Spleen (tissue), 11 donors: ENCODE measurements at regions not wholly inside any gene's neighbourhood (a gene's known extent, or its start where the extent isn't known, plus 50 kb on each side); places are given as distances from the start of the nearest gene placed in this dataset.

Experiments
- DNase-seq: peaks from one replicate; pipeline ENCODE4 v3.0.0-alpha.2; 2020
- H3K27ac ChIP-seq, 8 donors: fragments of 200-600 bp; sonication (generic) in 7 of 8; 1 replicate in 4 of 8; 2 replicates in 4 of 8; pipeline versions ENCODE4 v1.5.0 to v1.8.0; 2016 to 2021; ENCODE audit warnings: inconsistent platforms in 4 of 8, mild to moderate bottlenecking in 4 of 8, moderate library complexity in 1 of 8
- H3K27me3 ChIP-seq, 7 donors: fragments of 200-600 bp; sonication (generic) in 6 of 7; replicated peaks in 1 of 7; 1 replicate in 4 of 7; 2 replicates in 3 of 7; pipeline versions ENCODE4 v1.5.0 to v1.8.0; 2016 to 2021; ENCODE audit warnings: inconsistent platforms in 3 of 7, mild to moderate bottlenecking in 1 of 7
- H3K36me3 ChIP-seq, 6 donors: fragments of 200-600 bp; sonication (generic) in 5 of 6; 1 replicate in 4 of 6; 2 replicates in 2 of 6; pipeline versions ENCODE4 v1.5.0 to v1.8.0; 2016 to 2021; ENCODE audit warnings: inconsistent platforms in 2 of 6
- H3K4me1 ChIP-seq, 6 donors: fragments of 200-600 bp; sonication (generic) in 5 of 6; 1 replicate in 3 of 6; 2 replicates in 3 of 6; pipeline versions ENCODE4 v1.5.0 to v1.8.0; 2016 to 2021; ENCODE audit warnings: inconsistent platforms in 3 of 6
- H3K4me3 ChIP-seq, 8 donors: fragments of 200-600 bp; sonication (generic) in 7 of 8; 1 replicate in 4 of 8; 2 replicates in 4 of 8; pipeline versions ENCODE4 v1.5.0 to v1.8.0; 2016 to 2021; ENCODE audit warnings: inconsistent platforms in 4 of 8, mild to moderate bottlenecking in 4 of 8, moderate library complexity in 2 of 8
- H3K9me3 ChIP-seq, 8 donors: fragments of 200-600 bp; sonication (generic) in 7 of 8; 1 replicate in 4 of 8; 2 replicates in 4 of 8; pipeline versions ENCODE4 v1.5.0 to v1.8.0; 2016 to 2021; ENCODE audit warnings: inconsistent platforms in 4 of 8
- CTCF ChIP-seq, 11 experiments: fragments of 200-600 bp in 7 of 11; fragments of 450-650 bp in 4 of 11; sonication (generic) in 4 of 11; IDR thresholded peaks in 8 of 11; conservative IDR thresholded peaks in 3 of 11; 1 replicate in 7 of 11; 2 replicates in 4 of 11; pipeline versions ENCODE4 v1.4.0 to v1.8.0; 2016 to 2021; ENCODE audit warnings: antibody characterized with exemption in 11 of 11, inconsistent platforms in 4 of 11, mild to moderate bottlenecking in 1 of 11
- POLR2A ChIP-seq, 3 donors: fragments of 450-650 bp; IDR thresholded peaks; one replicate each; pipeline ENCODE4 v1.5.1; 2017; ENCODE audit warnings: antibody characterized with exemption in 3 of 3, mild to moderate bottlenecking in 1 of 3
- POLR2AphosphoS5 ChIP-seq, 3 donors: sonication (generic); formaldehyde crosslinking; IDR thresholded peaks; one replicate each; pipeline ENCODE4 v1.5.1; 2017; ENCODE audit warnings: antibody characterized with exemption in 3 of 3
- WGBS, 5 donors: extraction: QIAGEN DNeasy Blood & Tissue Kit in 3 of 5; methylation state at CpG; one replicate each; pipeline versions ENCODE4 v1.1.5 to v1.1.7; 2013 to 2018; 5-methylcytosine and 5-hydroxymethylcytosine counted together
- intact Hi-C: fragments of 100-400 bp; cut with DNase I; formaldehyde crosslinking; loops from one replicate; pipeline ENCODE4 v1.15.0; 2023; ENCODE audit warnings: low total_unique reads
- donor health status: healthy with polysubstance abuse.
- donor health status: DM: no; HTN: no; CAD: no; lungs with moderate emphysema.
- donor health status: DM: no; HTN: no; CAD: no.
- donor health status: Bipolar disorder and iron deficiency.
- donor health status: healthy.
- donor health status: DM: no; HTN: no; CAD: no.
- donor health status: DM: yes; HTN: yes; CAD: no.

DNA sequence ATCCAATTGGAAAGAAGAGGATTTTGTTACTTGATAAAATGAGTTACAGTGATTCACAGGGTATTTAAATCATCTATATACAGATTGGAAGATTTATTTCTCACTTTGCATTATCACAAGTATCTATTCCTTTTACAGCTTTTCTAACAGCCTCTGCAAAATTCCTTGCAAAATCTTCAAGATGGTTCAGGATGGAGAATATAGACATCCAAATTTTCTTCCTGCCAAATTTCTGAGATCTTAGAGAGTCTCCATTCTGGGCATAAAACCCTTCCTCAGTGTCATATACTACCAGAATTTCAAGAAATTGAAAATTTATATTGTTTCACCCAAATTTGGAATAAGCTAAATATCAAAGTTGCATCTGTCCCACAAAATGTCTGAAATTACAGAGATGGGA, 259.1 kb upstream of the FAM174A start:
- TF ChIP-seq POLR2AphosphoS5 (IDR thresholded peaks at IDR 0.05) (no peak), POLR2A (IDR thresholded peaks at IDR 0.05) (no peak), CTCF (IDR thresholded peaks at IDR 0.05 in 8 of 11, conservative IDR thresholded peaks at IDR 0.05 in 3 of 11) (no peak)
- no peaks in the 10 kb centered on the region for H3K27me3 ChIP-seq
- H3K36me3 ChIP-seq: no peaks in the 10 kb centered on the region
- no peak overlapping the region for H3K4me3 ChIP-seq
- intact Hi-C loops: no loop called here
- no peak overlapping the region for H3K27ac ChIP-seq
- H3K4me1 ChIP-seq: peaks cover 0 to 1% (median 0%) of the 10 kb centered on the region in 6 donors
- DNase-seq: no peak
- H3K9me3 ChIP-seq: peaks cover 0 to 11% (median 8%) of the 10 kb centered on the region in 8 donors

GRCh38 chr5:100275631-100276030, 259.5 kb upstream of the FAM174A start:
- DNase-seq: no peak
- no peak overlapping the region for H3K4me3 ChIP-seq
- TF ChIP-seq POLR2A (IDR thresholded peaks at IDR 0.05): no peak
- TF ChIP-seq CTCF (IDR thresholded peaks at IDR 0.05 in 8 of 11, conservative IDR thresholded peaks at IDR 0.05 in 3 of 11): no peak
- TF ChIP-seq POLR2AphosphoS5 (IDR thresholded peaks at IDR 0.05): no peak
- intact Hi-C loops: no loop called here
- H3K9me3 ChIP-seq: peaks cover 0 to 10% (median 5%) of the 10 kb centered on the region in 8 donors
- 78 to 91% (median 85%) methylated on average over 1 of the region's 1 CpG for whole genome bisulfite sequencing, 5 donors
- no peaks in the 10 kb centered on the region for H3K36me3 ChIP-seq
- H3K27ac ChIP-seq: no peak overlapping the region
- no peaks in the 10 kb centered on the region for H3K27me3 ChIP-seq
- H3K4me1 ChIP-seq: peaks cover 0 to 6% (median 0%) of the 10 kb centered on the region in 6 donors

DNA sequence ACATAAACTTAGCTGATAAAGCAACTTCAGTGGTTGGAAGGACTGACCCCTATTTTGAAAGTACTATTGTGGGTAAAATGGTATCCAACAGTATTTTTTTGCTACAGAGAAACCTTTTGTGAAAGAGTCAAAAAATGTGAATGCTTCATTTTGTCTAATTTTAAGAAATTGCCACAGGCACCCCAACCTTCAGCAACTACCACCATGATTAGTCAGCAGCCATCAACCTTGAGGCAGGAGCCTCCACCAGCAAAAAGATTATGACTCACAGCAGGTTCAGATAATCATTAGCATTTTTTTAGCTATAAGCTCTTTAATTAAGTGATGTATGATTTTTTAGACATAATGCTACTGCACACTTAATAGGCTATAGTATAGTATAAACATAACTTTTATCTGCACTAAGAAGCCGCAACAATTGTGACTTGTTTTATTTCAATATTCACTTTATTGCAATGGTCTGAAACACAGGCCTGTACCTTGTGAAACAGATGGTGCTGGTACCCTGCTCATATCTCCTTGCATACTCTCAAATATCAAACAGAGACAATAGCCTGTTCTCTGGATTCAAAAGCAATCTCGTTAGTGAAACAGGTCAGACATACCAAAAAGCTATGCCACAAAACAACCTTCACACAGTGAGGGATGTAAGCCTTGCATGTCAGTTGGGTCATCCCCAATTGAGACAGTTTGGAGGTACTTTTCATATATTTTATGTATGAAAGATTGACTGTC, 261.2 kb upstream of the FAM174A start:
- WGBS, 5 donors: 77 to 92% (median 86%) methylated on average over 2 of the region's 2 CpGs
- Histone ChIP-seq H3K4me3 (no peak overlapping the region), H3K36me3 (no peaks in the 10 kb centered on the region), H3K27ac (no peak overlapping the region), H3K4me1 (peaks cover 0 to 12% (median 0%) of the 10 kb centered on the region in 6 donors), H3K27me3 (no peaks in the 10 kb centered on the region), H3K9me3 (no peaks in the 10 kb centered on the region)
- TF ChIP-seq CTCF (IDR thresholded peaks at IDR 0.05 in 8 of 11, conservative IDR thresholded peaks at IDR 0.05 in 3 of 11): no peak
- TF ChIP-seq POLR2AphosphoS5 (IDR thresholded peaks at IDR 0.05): no peak
- no peak for TF ChIP-seq POLR2A (IDR thresholded peaks at IDR 0.05)
- intact Hi-C loops: no loop called here
- no peak for DNase-seq

GRCh38 chr5:100270023-100270771, 265.0 kb upstream of the FAM174A start:
- no peak for DNase-seq
- H3K4me3 ChIP-seq: no peak overlapping the region
- 4 to 7% (median 7%) methylated on average over 7 of the region's 7 CpGs for WGBS, 5 donors

More at GRCh38 chr5:100270023-100270771, 265.0 kb upstream of the FAM174A start:
- Histone ChIP-seq H3K4me1 (peaks cover 0 to 12% (median 0%) of the 10 kb centered on the region in 6 donors), H3K27me3 (no peaks in the 10 kb centered on the region), H3K9me3 (no peaks in the 10 kb centered on the region), H3K36me3 (no peaks in the 10 kb centered on the region), H3K27ac (no peak overlapping the region)
- no peak for TF ChIP-seq POLR2A (IDR thresholded peaks at IDR 0.05)
- no peak for TF ChIP-seq CTCF (IDR thresholded peaks at IDR 0.05 in 8 of 11, conservative IDR thresholded peaks at IDR 0.05 in 3 of 11)
- no peak for TF ChIP-seq POLR2AphosphoS5 (IDR thresholded peaks at IDR 0.05)
- intact Hi-C loops: no loop called here
